Caco-2 (cell line): ENCODE measurements at regions not wholly inside any gene's neighbourhood (a gene's known extent, or its start where the extent isn't known, plus 50 kb on each side); places are given as distances from the start of the nearest gene placed in this dataset.

Experiments
- BruUV-seq: library from RNA; stranded (reverse); fragments of 400-500 nt; replicated peaks from 2 replicates; lab custom pipeline; 2021; lab: Mats Ljungman, UMichigan
- CTCF ChIA-PET: fragments of 300-600 bp; sonication (Branson Sonifier 250); formaldehyde crosslinking; loops from one replicate; lab custom pipeline; 2022; ENCODE audit warnings: antibody characterized with exemption; lab: Charles Lee
- POLR2A ChIA-PET: fragments of 300-600 bp; sonication (Branson Sonifier 250); formaldehyde crosslinking; loops from one replicate; lab custom pipeline; 2022; ENCODE audit warnings: antibody characterized with exemption; lab: Charles Lee
- DNase-seq, 2 experiments: peaks; one replicate each; pipeline versions ENCODE4 v3.0.0 to v3.0.0-alpha.2; 2020 to 2022
- H3K27me3 ChIP-seq: replicated peaks from 2 replicates; pipeline ENCODE4 v1.6.0; 2011; ENCODE audit warnings: low read length; ENCODE audit not compliant: control insufficient read depth, insufficient read depth
- H3K36me3 ChIP-seq: 2 replicates; pipeline ENCODE4 v1.5.1; 2011; ENCODE audit warnings: low read length; ENCODE audit not compliant: control insufficient read depth, insufficient read depth
- H3K4me1 ChIP-seq: fragments of 250-450 bp; sonication (Bioruptor Pico); 2 replicates; pipeline ENCODE4 v1.5.1; 2020; ENCODE audit warnings: mild to moderate bottlenecking
- H3K4me3 ChIP-seq: 2 replicates; pipeline ENCODE4 v1.5.1; 2011; ENCODE audit warnings: low read depth, mild to moderate bottlenecking, control low read depth, low read length
- H3K9me3 ChIP-seq: fragments of 250-450 bp; sonication (Bioruptor Pico); 2 replicates; pipeline ENCODE4 v1.5.1; 2020; ENCODE audit warnings: mild to moderate bottlenecking, moderate library complexity
- H3K27ac Mint-ChIP-seq: one replicate; pipeline ENCODE4 v1.8.0; 2022; ENCODE audit warnings: mixed read lengths; ENCODE audit not compliant: unreplicated experiment
- H3K27me3 Mint-ChIP-seq: one replicate; pipeline ENCODE4 v1.8.0; 2022; ENCODE audit warnings: mixed read lengths; ENCODE audit not compliant: insufficient read depth, unreplicated experiment
- H3K36me3 Mint-ChIP-seq: one replicate; pipeline ENCODE4 v1.8.0; 2022; ENCODE audit warnings: mild to moderate bottlenecking, mixed read lengths; ENCODE audit not compliant: insufficient read depth, unreplicated experiment
- H3K4me1 Mint-ChIP-seq: one replicate; pipeline ENCODE4 v1.8.0; 2022; ENCODE audit warnings: low read depth, mixed read lengths; ENCODE audit not compliant: unreplicated experiment
- H3K4me3 Mint-ChIP-seq: one replicate; pipeline ENCODE4 v1.8.0; 2022; ENCODE audit warnings: mild to moderate bottlenecking, moderate library complexity, mixed read lengths; ENCODE audit not compliant: unreplicated experiment
- H3K9me3 Mint-ChIP-seq: one replicate; pipeline ENCODE4 v1.8.0; 2022; ENCODE audit warnings: mixed read lengths; ENCODE audit not compliant: unreplicated experiment
- CTCF ChIP-seq, 2 experiments: fragments of 200-600 bp in 1 of 2; IDR thresholded peaks; 1 replicate in 1 of 2; 2 replicates in 1 of 2; pipeline versions ENCODE4 v1.5.1 to v1.8.0; 2011 to 2022; ENCODE audit warnings: antibody characterized with exemption in 1 of 2, control low read depth in 1 of 2, inconsistent platforms in 1 of 2, low read depth in 1 of 2, low read length in 1 of 2, mild to moderate bottlenecking in 1 of 2, moderate library complexity in 1 of 2; ENCODE audit not compliant: insufficient read depth in 1 of 2, severe bottlenecking in 1 of 2, unreplicated experiment in 1 of 2
- intact Hi-C: fragments of 100-400 bp; cut with micrococcal nuclease; formaldehyde crosslinking; loops from one replicate; pipeline ENCODE4 v1.10.0; 2022; ENCODE audit not compliant: unreplicated experiment

- Mint-ChIP-seq H3K27ac (no peak overlapping the region), H3K27me3 (no peaks in the 10 kb centered on the region), H3K4me3 (no peak overlapping the region), H3K9me3 (peaks cover 35% of the 10 kb centered on the region), H3K4me1 (peaks cover 14% of the 10 kb centered on the region), H3K36me3 (no peaks in the 10 kb centered on the region)
- no peak for DNase-seq
- BruUV-seq: no TSS peak
- intact Hi-C loops: no loop called here
- ChIA-PET POLR2A (no interaction called here), CTCF (no interaction called here)
- no peak for TF ChIP-seq CTCF (IDR thresholded peaks at IDR 0.05; ENCODE audit: insufficient read depth in 1 of 2, low read depth in 1 of 2, low read length in 1 of 2, severe bottlenecking in 1 of 2, unreplicated experiment in 1 of 2)
- Histone ChIP-seq H3K27me3 (no peaks in the 10 kb centered on the region), H3K4me1 (peaks cover 5% of the 10 kb centered on the region; the same call in 1 of the 2 replicates), H3K9me3 (peaks cover 12% of the 10 kb centered on the region; the same call in 1 of the 2 replicates), H3K36me3 (no peaks in the 10 kb centered on the region), H3K4me3 (no peak overlapping the region)
Observed at GRCh38 chr2:43060390-43061016, 165.9 kb downstream of the ZFP36L2 start.

DNA sequence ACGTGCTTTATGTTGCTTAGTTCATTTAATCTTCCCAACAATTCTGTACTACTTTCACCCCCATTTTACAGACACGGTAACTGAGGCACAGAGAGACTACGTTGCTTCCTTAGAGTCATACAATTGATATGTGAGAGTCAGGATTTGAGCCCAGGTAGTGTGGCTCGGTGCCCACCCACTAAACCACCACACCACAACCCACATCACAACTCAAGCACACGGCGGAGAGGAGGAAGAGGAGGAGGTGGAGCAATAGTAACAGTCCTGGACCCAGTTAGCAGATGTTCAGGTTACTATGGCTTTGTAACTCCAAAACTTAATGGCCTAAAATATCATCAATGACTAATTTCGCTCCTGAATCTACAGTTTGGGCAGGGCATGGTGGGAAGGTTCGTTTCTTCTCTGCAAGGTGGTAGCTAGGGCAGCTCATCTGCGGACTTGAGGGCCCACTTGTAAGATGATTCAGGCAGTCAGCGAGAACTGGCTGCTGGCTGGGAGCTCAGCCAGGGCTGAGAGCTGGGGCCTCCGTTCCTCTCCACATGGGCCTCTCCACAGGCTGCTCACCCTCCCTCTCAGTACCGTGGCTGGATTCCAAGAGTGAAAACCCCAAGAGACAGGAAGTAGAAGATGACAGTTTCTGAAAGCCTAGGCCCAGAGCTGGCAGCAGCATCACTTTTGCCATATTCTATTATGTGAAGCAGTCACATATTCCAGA, 167.1 kb downstream of the ZFP36L2 start:
- Mint-ChIP-seq H3K4me1 (peaks cover 14% of the 10 kb centered on the region), H3K27me3 (no peaks in the 10 kb centered on the region), H3K9me3 (peaks cover 30% of the 10 kb centered on the region), H3K27ac (no peak overlapping the region), H3K36me3 (no peaks in the 10 kb centered on the region), H3K4me3 (no peak overlapping the region)
- TF ChIP-seq CTCF (IDR thresholded peaks at IDR 0.05; ENCODE audit: insufficient read depth in 1 of 2, low read depth in 1 of 2, low read length in 1 of 2, severe bottlenecking in 1 of 2, unreplicated experiment in 1 of 2): no peak
- ChIA-PET CTCF (no interaction called here), POLR2A (no interaction called here)
- H3K9me3 ChIP-seq: peaks cover 11% of the 10 kb centered on the region; the same call in 1 of the 2 replicates
- BruUV-seq: no TSS peak
- no peaks in the 10 kb centered on the region for H3K27me3 ChIP-seq
- H3K36me3 ChIP-seq: no peaks in the 10 kb centered on the region
- H3K4me1 ChIP-seq: peaks cover 7% of the 10 kb centered on the region
- DNase-seq: no peak
- intact Hi-C loops: no loop called here
- H3K4me3 ChIP-seq: no peak overlapping the region

GRCh38 chr2:43058726-43059110, 167.7 kb downstream of the ZFP36L2 start:
- H3K27me3 Mint-ChIP-seq: no peaks in the 10 kb centered on the region
- POLR2A ChIA-PET: no interaction called here
- Histone ChIP-seq H3K36me3 (no peaks in the 10 kb centered on the region), H3K4me3 (no peak overlapping the region), H3K4me1 (peaks cover 10% of the 10 kb centered on the region), H3K9me3 (peaks cover 7% of the 10 kb centered on the region; the same call in 1 of the 2 replicates), H3K27me3 (no peaks in the 10 kb centered on the region)
- no peak overlapping the region for H3K27ac Mint-ChIP-seq
- intact Hi-C loops: no loop called here
- no TSS peak for BruUV-seq
- no peak overlapping the region for H3K4me3 Mint-ChIP-seq
- CTCF ChIA-PET: no interaction called here
- H3K4me1 Mint-ChIP-seq: peaks cover 14% of the 10 kb centered on the region
- TF ChIP-seq CTCF (IDR thresholded peaks at IDR 0.05; ENCODE audit: insufficient read depth in 1 of 2, low read depth in 1 of 2, low read length in 1 of 2, severe bottlenecking in 1 of 2, unreplicated experiment in 1 of 2): no peak
- no peaks in the 10 kb centered on the region for H3K36me3 Mint-ChIP-seq
- DNase-seq: no peak
- peaks cover 24% of the 10 kb centered on the region for H3K9me3 Mint-ChIP-seq
